HG03159 (cell line): ENCODE measurements at regions not wholly inside any gene's neighbourhood (a gene's known extent, or its start where the extent isn't known, plus 50 kb on each side); places are given as distances from the start of the nearest gene placed in this dataset.

Source experiments
- ATAC-seq: cut with Tn5 transposase; IDR thresholded peaks from one replicate; pipeline ENCODE4 v1.9.1; 2021; ENCODE audit warnings: mild to moderate bottlenecking, moderate library complexity; ENCODE audit not compliant: unreplicated experiment

- ATAC-seq = no peak
Observed at GRCh38 chr4:53821179-53821851, 230.0 kb upstream of the LNX1 start.

DNA sequence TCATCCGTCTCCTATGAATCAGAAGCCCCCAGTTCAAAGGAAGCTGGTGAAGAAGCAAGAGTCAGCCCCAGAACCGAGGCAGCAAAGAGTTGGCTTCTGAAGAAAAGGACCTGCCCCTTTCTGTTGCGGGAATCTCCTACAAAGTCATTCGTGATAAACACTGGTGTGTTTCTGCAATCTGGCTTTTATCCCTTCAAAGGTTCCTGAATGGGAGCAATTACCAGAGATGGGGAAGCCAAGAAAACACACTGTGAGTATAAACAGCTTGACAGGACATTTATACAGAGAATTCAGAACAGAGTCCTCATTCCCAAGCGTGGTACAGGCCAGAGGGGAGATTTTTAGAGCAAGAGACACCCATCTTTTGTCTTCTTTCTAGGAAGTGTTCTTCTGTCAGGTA lies 226.8 kb upstream of the LNX1 start:
- ATAC-seq = no peak

- ATAC-seq = no peak
Observed at GRCh38 chr4:53816561-53816960, 225.3 kb upstream of the LNX1 start.

DNA sequence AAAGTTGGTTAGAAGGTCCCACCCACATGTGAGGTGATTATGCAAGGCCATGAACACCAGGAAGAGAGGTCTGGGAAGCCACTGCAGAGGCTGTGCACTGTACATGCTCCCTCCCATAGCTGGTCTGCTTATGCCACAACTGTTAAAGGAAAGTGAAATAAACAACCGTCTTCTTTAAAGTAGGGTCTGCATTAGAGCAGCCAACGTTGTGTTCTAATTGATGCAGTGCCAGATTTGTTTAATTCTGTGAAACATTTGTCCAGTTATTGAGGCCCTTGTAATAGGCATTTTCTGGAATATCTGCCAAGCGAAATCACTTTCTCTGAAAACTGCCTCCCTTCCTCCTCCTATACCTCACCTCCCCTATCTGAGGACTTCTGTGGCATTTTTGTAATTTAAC lies 224.0 kb upstream of the LNX1 start:
- no peak for ATAC-seq

GRCh38 chr4:53813998-53814397 lies 222.7 kb upstream of the LNX1 start:
- ATAC-seq = no peak

DNA sequence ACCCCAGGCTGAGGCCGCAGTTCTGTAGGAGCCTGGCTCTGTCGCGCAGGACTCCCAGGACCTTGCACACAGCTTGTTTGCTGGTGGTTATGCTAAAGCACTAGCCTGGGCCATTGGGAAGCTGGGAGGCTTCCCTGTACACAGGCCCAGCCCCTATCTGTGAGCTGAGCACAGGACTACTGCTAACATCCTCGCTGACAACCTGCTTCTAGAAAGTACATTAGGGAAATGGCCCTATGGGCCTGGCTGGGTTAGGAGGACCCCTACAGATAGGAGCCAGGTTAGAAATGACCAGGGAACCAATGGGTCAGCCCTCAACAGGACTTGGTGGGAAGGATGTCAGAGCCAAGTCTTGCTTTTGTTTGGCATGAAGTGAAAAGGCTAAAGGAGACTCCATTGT lies 219.4 kb upstream of the LNX1 start:
- ATAC-seq = no peak

- ATAC-seq = no peak
Observed at GRCh38 chr4:53809816-53810215, 218.5 kb upstream of the LNX1 start.

DNA sequence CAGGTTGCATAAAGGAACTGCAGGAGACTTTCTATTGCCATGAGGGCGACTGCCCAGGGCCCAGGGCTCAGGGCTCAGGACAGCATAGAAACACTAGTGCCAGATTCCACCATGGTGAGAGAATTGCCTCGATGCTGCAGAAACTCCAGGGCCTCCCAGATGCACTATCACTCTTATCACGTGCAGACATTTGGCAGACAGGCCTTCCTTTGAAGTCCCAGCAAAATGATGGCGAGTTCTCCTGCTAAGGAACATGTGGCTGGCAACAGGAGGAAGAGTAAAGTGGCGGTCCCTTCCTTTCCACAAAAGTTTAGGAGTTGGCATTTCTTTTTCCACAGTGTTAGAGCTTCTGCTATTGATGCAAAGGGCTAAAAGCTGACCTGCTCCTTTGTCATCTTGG lies 214.0 kb upstream of the LNX1 start:
- ATAC-seq = no peak

DNA sequence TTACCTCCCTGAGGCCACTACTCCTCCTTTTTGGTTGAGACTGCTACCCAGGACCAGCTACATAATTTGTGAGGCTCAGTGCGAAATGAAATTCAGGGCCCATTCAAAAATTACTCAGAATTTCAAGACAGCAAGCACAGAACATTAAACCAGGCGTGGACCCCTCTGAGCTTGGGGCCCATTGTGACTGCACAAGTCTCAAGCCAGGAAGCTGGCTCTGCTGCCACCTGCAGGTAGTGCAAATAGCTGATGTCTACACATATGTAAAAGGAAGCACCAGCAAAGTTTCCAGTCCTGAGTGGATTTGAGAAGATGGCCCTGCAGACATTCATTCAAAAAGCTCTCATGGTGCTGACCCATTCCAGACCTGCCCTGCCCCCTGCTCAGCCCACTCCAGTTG lies 213.4 kb upstream of the LNX1 start:
- no peak for ATAC-seq

DNA sequence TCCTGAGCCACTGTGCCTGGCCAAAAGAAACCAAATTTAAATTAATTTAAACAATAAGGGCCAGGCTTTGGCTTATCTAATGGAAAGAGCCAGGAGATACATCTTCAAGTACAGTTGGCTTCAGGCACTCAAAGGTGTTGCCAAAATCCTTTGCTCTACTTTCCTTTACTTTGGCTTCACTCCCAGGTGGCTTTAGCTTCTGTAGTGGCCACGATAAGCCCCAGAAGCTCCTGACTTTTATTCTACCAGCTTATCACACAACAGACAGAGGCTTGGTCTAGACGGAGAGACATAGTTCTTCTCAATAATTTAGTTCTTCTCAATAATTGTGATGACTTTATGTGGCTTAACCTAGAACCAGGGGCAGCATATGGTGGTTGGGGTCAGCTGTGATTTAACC lies 211.2 kb upstream of the LNX1 start:
- ATAC-seq = no peak

GRCh38 chr4:53801373-53801772 lies 210.1 kb upstream of the LNX1 start:
- ATAC-seq = no peak

GRCh38 chr4:53800741-53801140 lies 209.5 kb upstream of the LNX1 start:
- ATAC-seq = no peak

- ATAC-seq = no peak
Observed at GRCh38 chr4:53793096-53793495, 201.8 kb upstream of the LNX1 start.

GRCh38 chr4:53790286-53790685 lies 199.0 kb upstream of the LNX1 start:
- ATAC-seq = no peak

GRCh38 chr4:53788621-53789020 lies 197.3 kb upstream of the LNX1 start:
- no peak for ATAC-seq

GRCh38 chr4:53788011-53788410 lies 196.7 kb upstream of the LNX1 start:
- ATAC-seq = no peak

DNA sequence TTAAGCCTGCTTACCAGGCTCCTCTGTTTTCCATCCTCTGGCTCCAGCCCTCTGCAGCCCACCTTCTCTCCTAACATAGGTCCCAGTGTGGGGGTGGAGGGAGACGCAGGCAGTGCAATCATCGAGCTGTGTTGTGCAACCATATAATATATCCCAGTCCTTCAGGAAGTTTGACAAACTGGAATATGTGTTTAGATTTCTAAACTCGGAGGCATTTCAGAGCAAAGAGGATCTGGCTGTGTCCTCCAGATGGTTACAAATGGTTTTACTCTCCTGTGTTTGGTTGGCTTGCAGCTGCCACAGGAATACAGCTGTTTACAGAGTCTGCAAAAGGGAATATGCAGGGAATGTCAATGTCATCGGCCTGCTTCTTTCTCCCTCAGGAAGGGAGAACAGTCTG lies 195.3 kb upstream of the LNX1 start:
- no peak for ATAC-seq

DNA sequence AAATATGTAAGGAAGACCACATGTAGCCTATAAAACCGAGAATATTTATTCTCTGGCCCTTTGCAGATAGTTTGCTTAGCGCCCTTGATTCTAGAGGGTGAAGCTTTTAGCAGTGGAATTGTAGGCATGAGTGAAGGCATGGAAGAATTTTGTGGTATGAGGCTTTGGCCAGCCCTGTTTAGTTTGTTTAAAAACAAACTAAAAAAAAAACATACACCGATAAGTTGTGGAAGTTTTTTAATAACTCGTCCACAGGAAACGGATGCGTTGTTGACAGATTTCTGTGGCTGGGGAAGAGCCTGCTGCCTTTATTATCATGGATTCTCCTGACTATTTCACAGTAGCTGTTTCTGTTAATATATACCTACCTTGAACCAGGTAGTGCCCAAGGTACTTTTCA lies 194.7 kb upstream of the LNX1 start:
- no peak for ATAC-seq

DNA sequence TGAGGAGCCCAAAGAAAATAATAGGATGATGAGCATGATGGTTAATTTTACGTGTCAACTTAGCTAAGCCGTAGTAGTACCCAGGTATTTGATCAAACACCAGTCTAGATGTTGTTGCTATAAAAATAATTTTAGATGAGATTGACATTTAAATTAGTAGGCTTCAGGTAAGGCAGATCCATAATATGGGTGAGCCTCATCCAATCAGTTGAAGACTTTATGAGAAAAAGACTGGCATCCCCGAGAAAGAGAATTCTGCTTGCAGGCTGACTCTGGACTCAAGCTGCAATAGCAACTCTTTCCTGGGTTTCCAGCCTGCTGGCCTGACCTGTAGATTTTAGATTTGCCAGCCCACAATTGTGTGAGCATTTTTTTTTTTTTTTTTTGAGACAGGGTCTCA lies 192.8 kb upstream of the LNX1 start:
- ATAC-seq = no peak

DNA sequence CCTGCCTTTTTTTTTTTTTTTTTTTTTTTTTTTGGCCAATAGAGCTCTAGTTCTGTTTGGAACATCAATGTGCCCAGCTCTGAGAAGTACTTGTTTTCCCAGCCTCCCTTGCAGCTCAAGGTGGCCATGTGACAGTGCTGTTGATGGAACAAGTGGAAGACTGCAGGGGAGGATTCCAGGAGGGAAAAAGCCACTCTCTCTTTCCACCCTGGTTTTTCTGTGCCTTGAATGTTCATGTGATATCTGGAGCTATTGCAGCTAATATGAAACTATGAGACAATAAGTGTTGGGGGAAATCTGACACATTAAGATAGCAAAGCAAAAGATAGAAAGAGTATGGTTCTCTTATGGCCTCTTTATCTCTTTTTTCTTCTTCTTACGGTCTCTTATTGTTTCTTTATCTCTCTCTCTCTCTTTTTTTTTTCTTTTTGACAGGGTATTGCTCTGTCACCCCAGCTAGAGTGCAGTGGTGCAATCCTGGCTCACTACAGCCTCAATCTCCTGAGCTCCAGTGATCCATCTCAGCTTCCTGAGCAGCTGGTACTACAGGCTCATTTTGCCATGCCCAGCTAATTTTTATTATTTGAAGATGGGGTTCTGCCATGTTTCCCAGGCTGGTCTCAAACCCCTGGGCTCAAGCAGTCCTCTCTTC lies 192.0 kb upstream of the LNX1 start:
- no peak for ATAC-seq

- ATAC-seq = no peak
Observed at GRCh38 chr4:53782458-53782845, 191.2 kb upstream of the LNX1 start.

GRCh38 chr4:53781629-53782457 lies 190.6 kb upstream of the LNX1 start:
- no peak for ATAC-seq
